K562 (cell line): ENCODE measurements at regions not wholly inside any gene's neighbourhood (a gene's known extent, or its start where the extent isn't known, plus 50 kb on each side); places are given as distances from the start of the nearest gene placed in this dataset.

Experiments used
- FOXJ2 ChIP-seq: fragments of 200-800 bp; sonication (Bioruptor generic); IDR thresholded peaks from 2 replicates; pipeline ENCODE4 v1.6.1; 2016; ENCODE audit warnings: missing genetic modification characterization, missing compliant biosample characterization
- SRSF1 ChIP-seq: fragments of 200-400 bp; formaldehyde crosslinking; IDR thresholded peaks from 2 replicates; pipeline ENCODE4 v1.6.1; 2017; ENCODE audit warnings: mild to moderate bottlenecking, low read depth, low read length, moderate library complexity
- ZNF174 ChIP-seq: fragments of 250-450 bp; sonication (Bioruptor Pico); IDR thresholded peaks from 2 replicates; pipeline ENCODE4 v1.4.0; 2020; ENCODE audit warnings: mild to moderate bottlenecking
- TF ChIP-seq, protein P1 (sequence below), 2 experiments: fragments of 450-650 bp; IDR thresholded peaks; 2 replicates each; pipeline ENCODE4 v1.6.1; 2016; ENCODE audit warnings: mild to moderate bottlenecking in 2 of 2, borderline replicate concordance in 1 of 2, low read depth in 1 of 2, moderate library complexity in 1 of 2
- TF ChIP-seq, protein P2 (sequence below): sonication (generic); formaldehyde crosslinking; IDR thresholded peaks from 2 replicates; pipeline ENCODE4 v1.8.0; 2022; ENCODE audit warnings: mild to moderate bottlenecking, missing genetic modification reagents
- TF ChIP-seq, protein P3 (sequence below): sonication (generic); formaldehyde crosslinking; IDR thresholded peaks from 2 replicates; pipeline ENCODE4 v1.8.0; 2023; ENCODE audit warnings: mild to moderate bottlenecking, missing genetic modification reagents

DNA sequence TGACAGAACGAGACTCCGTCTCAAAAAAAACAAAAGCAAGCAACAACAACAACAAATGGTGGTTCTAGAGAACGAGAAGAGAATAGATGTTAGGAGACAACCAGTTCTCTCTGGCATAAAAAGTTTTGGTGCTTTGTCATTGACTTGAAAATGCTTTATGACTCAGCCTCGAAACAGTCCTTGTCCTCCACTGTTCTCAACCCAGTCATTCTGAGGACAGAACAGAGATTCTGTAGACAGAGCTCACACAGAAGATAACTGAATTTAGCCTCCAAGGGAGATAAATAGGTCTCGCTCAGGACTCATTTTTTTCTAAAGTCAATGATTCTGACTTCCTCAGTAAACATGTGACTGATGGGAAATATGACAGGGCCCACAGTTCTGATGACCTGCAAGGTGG lies 76.0 kb upstream of the FSTL4 start (continued):
- TF ChIP-seq, protein P1, sequence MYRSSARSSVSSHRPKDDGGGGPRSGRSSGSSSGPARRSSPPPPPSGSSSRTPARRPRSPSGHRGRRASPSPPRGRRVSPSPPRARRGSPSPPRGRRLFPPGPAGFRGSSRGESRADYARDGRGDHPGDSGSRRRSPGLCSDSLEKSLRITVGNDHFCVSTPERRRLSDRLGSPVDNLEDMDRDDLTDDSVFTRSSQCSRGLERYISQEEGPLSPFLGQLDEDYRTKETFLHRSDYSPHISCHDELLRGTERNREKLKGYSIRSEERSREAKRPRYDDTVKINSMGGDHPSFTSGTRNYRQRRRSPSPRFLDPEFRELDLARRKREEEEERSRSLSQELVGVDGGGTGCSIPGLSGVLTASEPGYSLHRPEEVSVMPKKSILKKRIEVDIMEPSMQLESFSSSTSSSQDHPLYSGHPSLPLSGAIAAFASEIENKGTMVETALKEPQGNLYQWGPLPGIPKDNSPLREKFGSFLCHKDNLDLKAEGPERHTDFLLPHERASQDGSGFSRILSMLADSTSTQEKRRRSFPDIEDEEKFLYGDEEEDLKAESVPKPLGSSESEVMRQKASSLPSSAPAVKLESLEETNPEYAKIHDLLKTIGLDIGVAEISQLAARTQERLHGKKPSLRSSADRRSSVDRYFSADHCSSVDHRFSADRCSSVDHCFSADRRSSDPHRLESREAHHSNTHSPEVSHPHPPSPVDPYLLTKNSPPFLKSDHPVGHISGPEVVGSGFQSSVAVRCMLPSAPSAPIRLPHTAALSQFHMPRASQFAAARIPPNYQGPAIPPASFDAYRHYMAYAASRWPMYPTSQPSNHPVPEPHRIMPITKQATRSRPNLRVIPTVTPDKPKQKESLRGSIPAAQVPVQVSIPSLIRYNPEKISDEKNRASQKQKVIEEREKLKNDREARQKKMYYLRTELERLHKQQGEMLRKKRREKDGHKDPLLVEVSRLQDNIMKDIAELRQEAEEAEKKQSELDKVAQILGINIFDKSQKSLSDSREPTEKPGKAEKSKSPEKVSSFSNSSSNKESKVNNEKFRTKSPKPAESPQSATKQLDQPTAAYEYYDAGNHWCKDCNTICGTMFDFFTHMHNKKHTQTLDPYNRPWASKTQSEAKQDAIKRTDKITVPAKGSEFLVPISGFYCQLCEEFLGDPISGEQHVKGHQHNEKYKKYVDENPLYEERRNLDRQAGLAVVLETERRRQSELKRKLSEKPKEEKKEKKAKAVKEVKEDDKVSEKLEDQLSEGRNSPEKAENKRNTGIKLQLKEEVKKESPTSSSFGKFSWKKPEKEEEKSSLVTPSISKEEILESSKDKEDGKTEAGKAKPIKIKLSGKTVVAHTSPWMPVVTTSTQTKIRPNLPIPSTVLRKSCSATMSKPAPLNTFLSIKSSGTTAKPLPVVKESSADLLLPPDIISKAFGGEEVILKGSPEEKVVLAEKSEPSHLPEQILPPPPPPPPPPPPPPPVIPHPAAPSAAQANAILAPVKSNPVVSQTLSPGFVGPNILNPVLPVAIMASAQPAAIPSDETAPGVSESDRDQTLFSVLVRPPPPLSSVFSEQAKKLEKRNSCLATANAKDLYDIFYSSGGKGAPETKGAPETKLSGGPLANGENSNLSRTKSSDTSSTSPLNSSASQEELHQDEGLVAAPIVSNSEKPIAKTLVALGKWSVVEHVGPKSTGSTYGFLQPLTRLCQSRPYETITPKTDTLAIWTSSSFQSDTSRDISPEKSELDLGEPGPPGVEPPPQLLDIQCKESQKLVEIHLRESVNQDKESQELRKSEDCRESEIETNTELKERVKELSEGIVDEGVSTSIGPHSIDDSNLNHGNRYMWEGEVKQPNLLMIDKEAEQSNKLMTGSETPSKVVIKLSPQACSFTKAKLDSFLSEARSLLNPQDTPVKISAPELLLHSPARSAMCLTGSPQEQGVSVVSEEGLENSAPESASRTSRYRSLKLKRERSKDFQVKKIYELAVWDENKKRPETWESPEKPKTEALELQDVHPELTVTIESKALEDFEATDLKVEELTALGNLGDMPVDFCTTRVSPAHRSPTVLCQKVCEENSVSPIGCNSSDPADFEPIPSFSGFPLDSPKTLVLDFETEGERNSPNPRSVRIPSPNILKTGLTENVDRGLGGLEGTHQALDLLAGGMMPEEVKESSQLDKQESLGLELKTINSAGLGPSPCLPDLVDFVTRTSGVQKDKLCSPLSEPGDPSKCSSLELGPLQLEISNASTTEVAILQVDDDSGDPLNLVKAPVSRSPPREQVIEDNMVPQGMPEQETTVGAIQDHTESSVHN (IDR thresholded peaks at IDR 0.05; ENCODE audit: borderline replicate concordance in 1 of 2, low read depth in 1 of 2): no peak
- TF ChIP-seq ZNF174 (CRISPR knock-in tag): no peak
- TF ChIP-seq FOXJ2 (tag): no peak
- TF ChIP-seq, protein P2, sequence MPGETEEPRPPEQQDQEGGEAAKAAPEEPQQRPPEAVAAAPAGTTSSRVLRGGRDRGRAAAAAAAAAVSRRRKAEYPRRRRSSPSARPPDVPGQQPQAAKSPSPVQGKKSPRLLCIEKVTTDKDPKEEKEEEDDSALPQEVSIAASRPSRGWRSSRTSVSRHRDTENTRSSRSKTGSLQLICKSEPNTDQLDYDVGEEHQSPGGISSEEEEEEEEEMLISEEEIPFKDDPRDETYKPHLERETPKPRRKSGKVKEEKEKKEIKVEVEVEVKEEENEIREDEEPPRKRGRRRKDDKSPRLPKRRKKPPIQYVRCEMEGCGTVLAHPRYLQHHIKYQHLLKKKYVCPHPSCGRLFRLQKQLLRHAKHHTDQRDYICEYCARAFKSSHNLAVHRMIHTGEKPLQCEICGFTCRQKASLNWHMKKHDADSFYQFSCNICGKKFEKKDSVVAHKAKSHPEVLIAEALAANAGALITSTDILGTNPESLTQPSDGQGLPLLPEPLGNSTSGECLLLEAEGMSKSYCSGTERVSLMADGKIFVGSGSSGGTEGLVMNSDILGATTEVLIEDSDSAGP (CRISPR knock-in tag): no peak
- no peak for TF ChIP-seq SRSF1
- TF ChIP-seq, protein P3, sequence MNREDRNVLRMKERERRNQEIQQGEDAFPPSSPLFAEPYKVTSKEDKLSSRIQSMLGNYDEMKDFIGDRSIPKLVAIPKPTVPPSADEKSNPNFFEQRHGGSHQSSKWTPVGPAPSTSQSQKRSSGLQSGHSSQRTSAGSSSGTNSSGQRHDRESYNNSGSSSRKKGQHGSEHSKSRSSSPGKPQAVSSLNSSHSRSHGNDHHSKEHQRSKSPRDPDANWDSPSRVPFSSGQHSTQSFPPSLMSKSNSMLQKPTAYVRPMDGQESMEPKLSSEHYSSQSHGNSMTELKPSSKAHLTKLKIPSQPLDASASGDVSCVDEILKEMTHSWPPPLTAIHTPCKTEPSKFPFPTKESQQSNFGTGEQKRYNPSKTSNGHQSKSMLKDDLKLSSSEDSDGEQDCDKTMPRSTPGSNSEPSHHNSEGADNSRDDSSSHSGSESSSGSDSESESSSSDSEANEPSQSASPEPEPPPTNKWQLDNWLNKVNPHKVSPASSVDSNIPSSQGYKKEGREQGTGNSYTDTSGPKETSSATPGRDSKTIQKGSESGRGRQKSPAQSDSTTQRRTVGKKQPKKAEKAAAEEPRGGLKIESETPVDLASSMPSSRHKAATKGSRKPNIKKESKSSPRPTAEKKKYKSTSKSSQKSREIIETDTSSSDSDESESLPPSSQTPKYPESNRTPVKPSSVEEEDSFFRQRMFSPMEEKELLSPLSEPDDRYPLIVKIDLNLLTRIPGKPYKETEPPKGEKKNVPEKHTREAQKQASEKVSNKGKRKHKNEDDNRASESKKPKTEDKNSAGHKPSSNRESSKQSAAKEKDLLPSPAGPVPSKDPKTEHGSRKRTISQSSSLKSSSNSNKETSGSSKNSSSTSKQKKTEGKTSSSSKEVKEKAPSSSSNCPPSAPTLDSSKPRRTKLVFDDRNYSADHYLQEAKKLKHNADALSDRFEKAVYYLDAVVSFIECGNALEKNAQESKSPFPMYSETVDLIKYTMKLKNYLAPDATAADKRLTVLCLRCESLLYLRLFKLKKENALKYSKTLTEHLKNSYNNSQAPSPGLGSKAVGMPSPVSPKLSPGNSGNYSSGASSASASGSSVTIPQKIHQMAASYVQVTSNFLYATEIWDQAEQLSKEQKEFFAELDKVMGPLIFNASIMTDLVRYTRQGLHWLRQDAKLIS (CRISPR knock-in tag): no peak
